Endothelial cell of umbilical vein (primary cell): ENCODE measurements at regions not wholly inside any gene's neighbourhood (a gene's known extent, or its start where the extent isn't known, plus 50 kb on each side); places are given as distances from the start of the nearest gene placed in this dataset.

ENCODE experiments used
- BruUV-seq: library from RNA; stranded (reverse); fragments of 400-500 nt; replicated peaks from 2 replicates; lab custom pipeline; 2021; lab: Mats Ljungman, UMichigan
- CTCF ChIA-PET: fragments of 300-600, 350-600 bp; sonication (Branson Sonifier 250); formaldehyde crosslinking; loops from one replicate; lab custom pipeline; 2021; ENCODE audit warnings: antibody characterized with exemption, inconsistent platforms; lab: Charles Lee
- POLR2A ChIA-PET: fragments of 300-600, 350-600 bp; sonication (Branson Sonifier 250); formaldehyde crosslinking; loops from one replicate; lab custom pipeline; 2021; ENCODE audit warnings: antibody characterized with exemption, inconsistent platforms; lab: Charles Lee
- DNase-seq: peaks from one replicate; pipeline ENCODE4 v3.0.0-alpha.2; 2011; ENCODE audit warnings: low read depth, low spot score
- FAIRE-seq: peaks from 2 replicates; lab custom pipeline; 2011; peaks lifted over from hg19 to GRCh38; lab: Jason Lieb, UNC
- H2AFZ ChIP-seq: 2 replicates; pipeline ENCODE4 v1.6.0; 2012; ENCODE audit warnings: low read depth, low read length, control low read depth, inconsistent platforms
- H3K27ac ChIP-seq: 2 replicates; pipeline ENCODE4 v1.5.1; 2011; ENCODE audit warnings: low read depth, mild to moderate bottlenecking, control low read depth, low read length, moderate library complexity; ENCODE audit not compliant: insufficient read depth
- H3K27me3 ChIP-seq, 2 experiments: 2 replicates each; pipeline versions ENCODE4 v1.6.0 to v1.6.1; 2011; ENCODE audit warnings: low read length in 2 of 2, mixed read lengths in 1 of 2; ENCODE audit not compliant: control insufficient read depth in 2 of 2, insufficient read depth in 2 of 2
- H3K36me3 ChIP-seq, 2 experiments: 2 replicates in 1 of 2; 3 replicates in 1 of 2; pipeline ENCODE4 v1.5.1; 2011; ENCODE audit warnings: low read length in 2 of 2, mild to moderate bottlenecking in 1 of 2, moderate library complexity in 1 of 2; ENCODE audit not compliant: control insufficient read depth in 2 of 2, insufficient read depth in 2 of 2; ENCODE audit errors: extremely low read depth in 1 of 2
- H3K4me1 ChIP-seq: 3 replicates; pipeline ENCODE4 v1.5.1; 2011; ENCODE audit warnings: mild to moderate bottlenecking, low read length; ENCODE audit not compliant: control insufficient read depth, insufficient read depth; ENCODE audit errors: extremely low read depth
- H3K4me2 ChIP-seq: 2 replicates; pipeline ENCODE4 v1.6.1; 2011; ENCODE audit warnings: low read length, control low read depth, mixed read lengths; ENCODE audit not compliant: insufficient read depth
- H3K4me3 ChIP-seq, 3 experiments: fragments of 200-600 bp in 1 of 3; sonication (generic), shearing (Covaris generic) in 1 of 3; replicated peaks in 1 of 3; 2 replicates each; pipeline ENCODE4 v1.5.1; 2011 to 2016; ENCODE audit warnings: control low read depth in 3 of 3, low read length in 3 of 3, mild to moderate bottlenecking in 2 of 3, inconsistent platforms in 1 of 3, low read depth in 1 of 3, moderate library complexity in 1 of 3; ENCODE audit not compliant: insufficient read depth in 1 of 3
- H3K79me2 ChIP-seq: 2 replicates; pipeline ENCODE4 v1.6.0; 2012; ENCODE audit warnings: low read length, inconsistent platforms; ENCODE audit not compliant: control insufficient read depth, insufficient read depth
- H3K9ac ChIP-seq: replicated peaks from 2 replicates; pipeline ENCODE3; 2011; ENCODE audit warnings: low read length, control low read depth; ENCODE audit not compliant: insufficient read depth; ENCODE audit errors: extremely low read depth
- H3K9me1 ChIP-seq: replicated peaks from 3 replicates; pipeline ENCODE4 v1.6.0; 2011; ENCODE audit warnings: mild to moderate bottlenecking, low read length; ENCODE audit not compliant: control insufficient read depth, insufficient read depth; ENCODE audit errors: extremely low read depth
- H3K9me3 ChIP-seq: replicated peaks from 2 replicates; pipeline ENCODE4 v1.5.1; 2012; ENCODE audit warnings: low read length, inconsistent platforms; ENCODE audit not compliant: control insufficient read depth, insufficient read depth
- H4K20me1 ChIP-seq: replicated peaks from 2 replicates; pipeline ENCODE3; 2011; ENCODE audit warnings: mild to moderate bottlenecking, low read length; ENCODE audit not compliant: control insufficient read depth, insufficient read depth; ENCODE audit errors: extremely low read depth
- EZH2 ChIP-seq: IDR thresholded peaks from 2 replicates; pipeline ENCODE4 v1.6.1; 2012; ENCODE audit warnings: borderline replicate concordance, low read depth, mild to moderate bottlenecking, moderate library complexity, low read length, inconsistent platforms; ENCODE audit not compliant: severe bottlenecking
- FOS ChIP-seq: IDR thresholded peaks from 2 replicates; pipeline ENCODE4 v1.6.1; 2011; ENCODE audit warnings: mild to moderate bottlenecking, low read length, moderate library complexity, borderline replicate concordance; ENCODE audit not compliant: insufficient read depth
- GATA2 ChIP-seq: IDR thresholded peaks from 2 replicates; pipeline ENCODE4 v1.7.0; 2011; ENCODE audit warnings: low read depth, mild to moderate bottlenecking, moderate library complexity, mixed read lengths, low read length; ENCODE audit not compliant: insufficient read length, insufficient read depth
- MYC ChIP-seq: IDR thresholded peaks from one replicate; pipeline ENCODE4 v1.6.1; 2011; ENCODE audit warnings: mild to moderate bottlenecking, low read depth, low read length
- POLR2A ChIP-seq: IDR thresholded peaks from 2 replicates; pipeline ENCODE4 v1.6.1; 2012; ENCODE audit warnings: low read depth, mild to moderate bottlenecking, control low read depth, low read length
- POLR2AphosphoS5 ChIP-seq: IDR thresholded peaks from 2 replicates; pipeline ENCODE4 v1.6.1; 2012; ENCODE audit warnings: low read depth, mild to moderate bottlenecking, control low read depth, low read length, moderate library complexity; ENCODE audit not compliant: insufficient read depth
- dilution Hi-C: fragments of 300-500 bp; cut with MboI; formaldehyde crosslinking; loops from one replicate; pipeline ENCODE4 v1.15.0; 2019; ENCODE audit warnings: low sequenced_read_pairs; ENCODE audit not compliant: extremely low pct_ligation_motif_present
- intact Hi-C: fragments of 100-400 bp; cut with micrococcal nuclease; formaldehyde crosslinking; loops from one replicate; pipeline ENCODE4 v1.10.0; 2022
- TF ChIP-seq, protein P1 (sequence below): IDR thresholded peaks from 2 replicates; pipeline ENCODE4 v1.6.1; 2011; ENCODE audit not compliant: insufficient read depth, insufficient read length

DNA sequence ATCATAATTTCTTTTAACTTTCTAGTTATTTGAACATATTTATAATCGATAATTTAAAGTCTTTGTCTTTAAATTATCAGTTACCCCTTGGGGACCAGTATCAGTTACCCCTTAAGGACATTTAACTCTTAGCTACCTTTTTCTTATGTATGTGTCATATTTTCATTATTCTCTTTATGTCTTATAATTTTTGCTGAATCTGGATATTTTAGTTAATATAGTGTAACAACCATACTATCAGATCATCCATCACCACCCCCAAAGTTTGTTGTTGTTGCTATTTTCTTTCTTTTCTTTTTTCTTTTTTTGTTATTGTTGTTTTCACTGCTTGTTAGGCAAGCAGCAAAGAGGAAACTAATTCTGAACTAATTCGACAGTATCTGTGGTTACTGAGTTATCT is 57.0 kb upstream of the TNFSF18 start:
- no TSS peak for BruUV-seq
- ChIA-PET CTCF (no interaction called here), POLR2A (no interaction called here)
- dilution Hi-C loops (no loop called here), intact Hi-C loops (no loop called here)
- Histone ChIP-seq H3K9me1 (no peaks in the 10 kb centered on the region), H3K4me3 (no peak overlapping the region), H3K9me3 (peaks cover 2% of the 10 kb centered on the region), H3K4me1 (peaks cover 14% of the 10 kb centered on the region), H3K27me3 (no peaks in the 10 kb centered on the region), H3K9ac (no peak overlapping the region), H3K79me2 (no peaks in the 10 kb centered on the region), H4K20me1 (no peaks in the 10 kb centered on the region), H3K27ac (no peak overlapping the region), H2AFZ (no peak overlapping the region), H3K36me3 (no peaks in the 10 kb centered on the region), H3K4me2 (no peak overlapping the region)
- FAIRE-seq (no peak), DNase-seq (no peak)
- TF ChIP-seq GATA2 (no peak), MYC (no peak), POLR2AphosphoS5 (no peak)
- TF ChIP-seq, protein P1, sequence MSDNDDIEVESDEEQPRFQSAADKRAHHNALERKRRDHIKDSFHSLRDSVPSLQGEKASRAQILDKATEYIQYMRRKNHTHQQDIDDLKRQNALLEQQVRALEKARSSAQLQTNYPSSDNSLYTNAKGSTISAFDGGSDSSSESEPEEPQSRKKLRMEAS: no peak

DNA sequence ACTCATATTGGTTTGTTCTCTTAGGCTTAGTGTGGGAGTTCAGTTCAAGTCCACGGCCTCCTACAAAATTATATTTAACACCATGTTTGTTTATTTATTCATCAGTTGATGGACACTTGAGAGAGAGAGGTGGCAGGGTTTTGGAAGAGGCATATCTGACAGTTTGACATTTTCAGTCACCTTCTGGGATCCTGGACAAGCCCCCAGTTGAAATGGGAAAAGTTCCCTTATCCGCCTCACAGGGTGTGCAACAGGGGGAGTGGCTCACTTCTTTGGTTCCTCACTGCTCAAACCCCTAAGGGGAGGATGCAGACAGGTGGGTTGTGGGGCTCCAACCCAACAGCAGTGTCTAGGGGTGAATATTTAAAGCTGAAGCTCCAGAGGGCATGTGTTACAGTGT is 52.3 kb upstream of the TNFSF18 start:
- Histone ChIP-seq H3K27me3 (no peaks in the 10 kb centered on the region), H3K9me1 (no peaks in the 10 kb centered on the region), H3K4me2 (no peak overlapping the region), H3K4me3 (no peak overlapping the region), H3K9ac (no peak overlapping the region), H3K27ac (no peak overlapping the region), H3K36me3 (no peaks in the 10 kb centered on the region), H3K4me1 (no peaks in the 10 kb centered on the region), H3K79me2 (no peaks in the 10 kb centered on the region), H3K9me3 (no peaks in the 10 kb centered on the region), H2AFZ (no peak overlapping the region), H4K20me1 (no peaks in the 10 kb centered on the region)
- intact Hi-C loops (no loop called here), dilution Hi-C loops (no loop called here)
- DNase-seq: no peak
- FAIRE-seq: no peak
- CTCF ChIA-PET: no interaction called here
- POLR2A ChIA-PET: no interaction called here
- BruUV-seq: no TSS peak
- TF ChIP-seq FOS (no peak), MYC (no peak), EZH2 (no peak), POLR2A (no peak)
- TF ChIP-seq, protein P1: no peak
